Colonic mucosa (tissue), 4 donors: ENCODE measurements at regions not wholly inside any gene's neighbourhood (a gene's known extent, or its start where the extent isn't known, plus 50 kb on each side); places are given as distances from the start of the nearest gene placed in this dataset.
"Not testable (repeated sequence)": the region's sequence is repeated elsewhere in the genome, so short reads cannot be mapped to it uniquely, and the experiment has no call there.

ENCODE experiments used
- DNase-seq: peaks from one replicate; pipeline ENCODE4 v3.0.0-alpha.2; 2020
- H3K27ac ChIP-seq: fragments of 200-600 bp; one replicate; pipeline ENCODE4 v1.8.0; 2021
- H3K27me3 ChIP-seq: fragments of 200-600 bp; one replicate; pipeline ENCODE4 v1.8.0; 2021
- H3K36me3 ChIP-seq: fragments of 200-600 bp; one replicate; pipeline ENCODE4 v1.8.0; 2021
- H3K4me1 ChIP-seq: fragments of 200-600 bp; one replicate; pipeline ENCODE4 v1.8.0; 2021; ENCODE audit warnings: mild to moderate bottlenecking
- H3K4me3 ChIP-seq: fragments of 200-600 bp; one replicate; pipeline ENCODE4 v1.8.0; 2021
- H3K9ac ChIP-seq, 2 donors: one replicate each; pipeline ENCODE4 v1.7.0; 2013; ENCODE audit warnings: control low read depth in 2 of 2, low read depth in 2 of 2, low read length in 2 of 2
- H3K9me3 ChIP-seq: fragments of 200-600 bp; one replicate; pipeline ENCODE4 v1.8.0; 2021
- CTCF ChIP-seq: fragments of 200-600 bp; IDR thresholded peaks from one replicate; pipeline ENCODE4 v1.8.0; 2022; ENCODE audit warnings: antibody characterized with exemption, mild to moderate bottlenecking
- intact Hi-C: fragments of 100-400 bp; cut with DNase I; formaldehyde crosslinking; loops from one replicate; pipeline ENCODE4 v1.14.1; 2022
- donor health status: healthy.
- donor health status: DM: no; HTN: no; CAD: no.
- donor health status: DM: no; HTN: no; CAD: no.

- no peaks in the 10 kb centered on the region for H3K9me3 ChIP-seq
- no peak overlapping the region for H3K4me3 ChIP-seq
- DNase-seq = no peak
- no peaks in the 10 kb centered on the region for H3K27me3 ChIP-seq
- H3K4me1 ChIP-seq = no peaks in the 10 kb centered on the region
- no peak overlapping the region for H3K9ac ChIP-seq
- no peak overlapping the region for H3K27ac ChIP-seq
- TF ChIP-seq CTCF = no peak
- intact Hi-C loops = no loop called here
- H3K36me3 ChIP-seq = no peaks in the 10 kb centered on the region
Measured at GRCh38 chr12:131365821-131366260, 345.0 kb upstream of the SFSWAP start.

- Histone ChIP-seq H3K4me1 (no peaks in the 10 kb centered on the region), H3K9ac (no peak overlapping the region), H3K27ac (no peak overlapping the region), H3K4me3 (no peak overlapping the region), H3K36me3 (no peaks in the 10 kb centered on the region), H3K9me3 (no peaks in the 10 kb centered on the region), H3K27me3 (no peaks in the 10 kb centered on the region)
- DNase-seq = no peak
- TF ChIP-seq CTCF = no peak
- intact Hi-C loops = no loop called here
Measured at GRCh38 chr12:131366261-131366871, 344.5 kb upstream of the SFSWAP start.

- H3K27me3 ChIP-seq, H3K9ac ChIP-seq, H3K27ac ChIP-seq, intact Hi-C loops, H3K4me3 ChIP-seq, H3K36me3 ChIP-seq, DNase-seq, H3K4me1 ChIP-seq, H3K9me3 ChIP-seq: not testable (repeated sequence)
Measured at GRCh38 chr12:131367067-131367982, 343.6 kb upstream of the SFSWAP start.

- no peak overlapping the region for H3K27ac ChIP-seq
- intact Hi-C loops = no loop called here
- no peaks in the 10 kb centered on the region for H3K27me3 ChIP-seq
- no peak overlapping the region for H3K9ac ChIP-seq
- no peak for DNase-seq
- H3K36me3 ChIP-seq = no peaks in the 10 kb centered on the region
- H3K4me1 ChIP-seq = no peaks in the 10 kb centered on the region
- no peak overlapping the region for H3K4me3 ChIP-seq
- no peaks in the 10 kb centered on the region for H3K9me3 ChIP-seq
- no peak for TF ChIP-seq CTCF
Measured at GRCh38 chr12:131367983-131368667, 342.8 kb upstream of the SFSWAP start.

GRCh38 chr12:131368668-131369071 is 342.2 kb upstream of the SFSWAP start:
- TF ChIP-seq CTCF = no peak
- Histone ChIP-seq H3K4me1 (no peaks in the 10 kb centered on the region), H3K27me3 (no peaks in the 10 kb centered on the region), H3K27ac (no peak overlapping the region), H3K9ac (no peak overlapping the region), H3K4me3 (no peak overlapping the region), H3K9me3 (no peaks in the 10 kb centered on the region), H3K36me3 (no peaks in the 10 kb centered on the region)
- intact Hi-C loops = no loop called here
- DNase-seq = no peak
